ENCODE measurements at regions not wholly inside any gene's neighbourhood (a gene's known extent, or its start where the extent isn't known, plus 50 kb on each side); places are given as distances from the start of the nearest gene placed in this dataset.
"Not testable (repeated sequence)": the region's sequence is repeated elsewhere in the genome, so short reads cannot be mapped to it uniquely, and the experiment has no call there.

GRCh38 chr4:28443801-28444412 lies 1583.3 kb downstream of the STIM2 start:
- no peak for DNase-seq

GRCh38 chr4:28444886-28445496 lies 1584.3 kb downstream of the STIM2 start:
- no peak for DNase-seq

GRCh38 chr4:28449085-28449484 lies 1588.4 kb downstream of the STIM2 start:
- DNase-seq = no peak

- no peak for DNase-seq
Observed at GRCh38 chr4:28451346-28451745, 1590.7 kb downstream of the STIM2 start.

- DNase-seq = no peak
Observed at GRCh38 chr4:28462766-28463700, 1602.4 kb downstream of the STIM2 start.

- DNase-seq = no peak
Observed at GRCh38 chr4:28464823-28465222, 1604.2 kb downstream of the STIM2 start.

- DNase-seq = not testable (repeated sequence)
Observed at GRCh38 chr4:28466886-28467285, 1606.2 kb downstream of the STIM2 start.

GRCh38 chr4:28469387-28469786 lies 1608.7 kb downstream of the STIM2 start:
- no peak for DNase-seq

GRCh38 chr4:28469886-28470285 lies 1609.2 kb downstream of the STIM2 start:
- no peak for DNase-seq

GRCh38 chr4:28475381-28475780 lies 1614.7 kb downstream of the STIM2 start:
- no peak for DNase-seq

GRCh38 chr4:28479666-28480065 lies 1619.0 kb downstream of the STIM2 start:
- DNase-seq = no peak

- DNase-seq = no peak
Observed at GRCh38 chr4:28481565-28481964, 1620.9 kb downstream of the STIM2 start.

- DNase-seq = no peak
Observed at GRCh38 chr4:28482580-28483270, 1622.1 kb downstream of the STIM2 start.

- no peak for DNase-seq
Observed at GRCh38 chr4:28488021-28488420, 1627.4 kb downstream of the STIM2 start.

- no peak for DNase-seq
Observed at GRCh38 chr4:28490669-28491068, 1630.0 kb downstream of the STIM2 start.

- no peak for DNase-seq
Observed at GRCh38 chr4:28505064-28505463, 1644.4 kb downstream of the STIM2 start.

GRCh38 chr4:28508636-28509035 lies 1648.0 kb downstream of the STIM2 start:
- DNase-seq = no peak

- not testable (repeated sequence) for DNase-seq
Observed at GRCh38 chr4:28514766-28515165, 1654.1 kb downstream of the STIM2 start.

GRCh38 chr4:28518561-28519165 lies 1658.0 kb downstream of the STIM2 start:
- no peak for DNase-seq

- no peak for DNase-seq
Observed at GRCh38 chr4:28523681-28524190, 1663.1 kb downstream of the STIM2 start.

GRCh38 chr4:28536124-28536523 lies 1675.5 kb downstream of the STIM2 start:
- DNase-seq = no peak

GRCh38 chr4:28545986-28546385 lies 1685.3 kb downstream of the STIM2 start:
- DNase-seq = no peak

GRCh38 chr4:28548136-28548535 lies 1687.5 kb downstream of the STIM2 start:
- DNase-seq = no peak

Data from activated T-cell treated with anti-CD3 and anti-CD28 coated beads, Interleukin-2, amount 50 U/mL, for 1 hour (primary cell).